GM23248 (cell line): ENCODE measurements at regions not wholly inside any gene's neighbourhood (a gene's known extent, or its start where the extent isn't known, plus 50 kb on each side); places are given as distances from the start of the nearest gene placed in this dataset.

Experiments used
- DNase-seq: peaks from one replicate; pipeline ENCODE4 v3.0.0-alpha.2; 2015
- H2AFZ ChIP-seq: fragments of 200-600 bp; sonication (generic); 2 replicates; pipeline ENCODE4 v1.6.1; 2016; ENCODE audit warnings: antibody characterized with exemption
- H3F3A ChIP-seq: fragments of 200-600 bp; sonication (generic); 2 replicates; pipeline ENCODE4 v1.6.1; 2016; ENCODE audit warnings: mild to moderate bottlenecking, antibody characterized with exemption, mixed run types; ENCODE audit not compliant: insufficient read depth
- H3K27ac ChIP-seq: fragments of 200-600 bp; sonication (generic); 2 replicates; pipeline ENCODE4 v1.5.1; 2016; ENCODE audit warnings: mild to moderate bottlenecking
- H3K27me3 ChIP-seq: fragments of 200-600 bp; sonication (generic); replicated peaks from 2 replicates; pipeline ENCODE4 v1.6.1; 2016; ENCODE audit warnings: mild to moderate bottlenecking; ENCODE audit not compliant: insufficient read depth
- H3K36me3 ChIP-seq: fragments of 200-600 bp; sonication (generic); 2 replicates; pipeline ENCODE4 v1.6.1; 2016; ENCODE audit warnings: low read depth, mild to moderate bottlenecking
- H3K4me1 ChIP-seq: fragments of 200-600 bp; sonication (generic); 2 replicates; pipeline ENCODE4 v1.6.1; 2016; ENCODE audit warnings: mild to moderate bottlenecking; ENCODE audit not compliant: insufficient read depth
- H3K4me2 ChIP-seq: fragments of 200-600 bp; sonication (generic); one replicate; pipeline ENCODE4 v1.6.1; 2016; ENCODE audit warnings: mild to moderate bottlenecking; ENCODE audit not compliant: unreplicated experiment
- H3K4me3 ChIP-seq: fragments of 200-600 bp; sonication (generic); 2 replicates; pipeline ENCODE4 v1.5.1; 2016; ENCODE audit warnings: mild to moderate bottlenecking
- H3K79me2 ChIP-seq: fragments of 200-600 bp; sonication (generic); 2 replicates; pipeline ENCODE4 v1.6.1; 2016; ENCODE audit warnings: mild to moderate bottlenecking; ENCODE audit not compliant: insufficient read depth
- H3K9ac ChIP-seq: fragments of 200-600 bp; sonication (generic); 2 replicates; pipeline ENCODE4 v1.6.1; 2016; ENCODE audit warnings: mild to moderate bottlenecking
- H3K9me2 ChIP-seq: fragments of 200-600 bp; sonication (generic); 2 replicates; pipeline ENCODE4 v1.6.1; 2016; ENCODE audit warnings: mixed run types, mild to moderate bottlenecking, moderate library complexity; ENCODE audit not compliant: insufficient read depth
- H3K9me3 ChIP-seq: fragments of 200-600 bp; sonication (generic); one replicate; pipeline ENCODE4 v1.6.1; 2017; ENCODE audit warnings: low read depth
- H4K20me1 ChIP-seq: fragments of 200-600 bp; sonication (generic); 2 replicates; pipeline ENCODE4 v1.6.0; 2016; ENCODE audit not compliant: insufficient read depth
- EZH2 ChIP-seq: fragments of 200-600 bp; sonication (generic); IDR thresholded peaks from 2 replicates; pipeline ENCODE4 v1.6.1; 2018; ENCODE audit warnings: antibody characterized with exemption, mild to moderate bottlenecking; ENCODE audit not compliant: insufficient read depth, poor library complexity, severe bottlenecking
- EZH2phosphoT487 ChIP-seq: fragments of 200-600 bp; sonication (generic); IDR thresholded peaks from 2 replicates; pipeline ENCODE4 v1.6.1; 2018; ENCODE audit warnings: antibody characterized with exemption, moderate library complexity, mild to moderate bottlenecking, low read depth; ENCODE audit not compliant: insufficient read depth
- WGBS, 2 experiments: methylation state at CpG; one replicate each; pipeline ENCODE4 v1.1.6; 2015 to 2017; ENCODE audit warnings: low lambda C conversion rate in 2 of 2, low coverage in 1 of 2; ENCODE audit errors: missing lambda C conversion rate in 2 of 2; 5-methylcytosine and 5-hydroxymethylcytosine counted together
- in situ Hi-C: fragments of 300-500 bp; cut with MboI; formaldehyde crosslinking; loops from 2 replicates; pipeline ENCODE4 v1.15.0; 2020

DNA sequence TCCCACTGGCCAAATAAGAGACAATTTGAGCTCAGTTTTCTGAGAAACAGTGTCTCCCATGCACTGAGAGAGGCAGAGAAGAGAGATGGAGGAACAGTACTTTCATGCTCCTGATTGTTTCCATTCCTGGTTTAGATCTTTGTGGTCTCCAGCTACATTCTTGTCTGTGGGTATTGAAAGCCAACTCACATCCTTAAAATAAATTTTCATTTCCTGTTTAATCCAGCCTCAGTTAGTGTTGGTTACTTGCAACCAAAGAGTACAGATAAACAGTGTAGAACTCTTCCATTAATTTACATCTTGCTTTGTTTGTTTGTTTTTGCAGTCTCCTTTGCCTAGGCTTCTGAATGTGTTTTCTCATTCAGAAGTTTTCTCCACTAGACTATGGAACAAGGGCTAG, 123.7 kb upstream of the CLSTN2 start:
- no peaks in the 10 kb centered on the region for H3K4me1 ChIP-seq
- H2AFZ ChIP-seq = no peak overlapping the region
- TF ChIP-seq EZH2phosphoT487 (no peak), EZH2 (no peak)
- H3K9me3 ChIP-seq = no peaks in the 10 kb centered on the region
- in situ Hi-C loops = no loop called here
- no peaks in the 10 kb centered on the region for H3K9me2 ChIP-seq
- no peaks in the 10 kb centered on the region for H3F3A ChIP-seq
- no peak overlapping the region for H3K27ac ChIP-seq
- no peaks in the 10 kb centered on the region for H3K79me2 ChIP-seq
- H3K4me2 ChIP-seq = no peak overlapping the region
- no peak overlapping the region for H3K4me3 ChIP-seq
- H3K36me3 ChIP-seq = no peaks in the 10 kb centered on the region
- H3K27me3 ChIP-seq = no peaks in the 10 kb centered on the region
- H3K9ac ChIP-seq = no peak overlapping the region
- no peaks in the 10 kb centered on the region for H4K20me1 ChIP-seq
- no peak for DNase-seq

GRCh38 chr3:139808201-139808600, 126.8 kb upstream of the CLSTN2 start:
- no peak for TF ChIP-seq EZH2
- no peak for TF ChIP-seq EZH2phosphoT487
- no peaks in the 10 kb centered on the region for H3K79me2 ChIP-seq
- in situ Hi-C loops = no loop called here
- 38 to 48% methylated on average over 5 of the region's 5 CpGs for WGBS, 2 experiments
- no peak overlapping the region for H2AFZ ChIP-seq
- no peak overlapping the region for H3K4me2 ChIP-seq
- no peaks in the 10 kb centered on the region for H4K20me1 ChIP-seq
- H3F3A ChIP-seq = no peaks in the 10 kb centered on the region
- H3K9me3 ChIP-seq = no peaks in the 10 kb centered on the region
- no peaks in the 10 kb centered on the region for H3K9me2 ChIP-seq
- H3K36me3 ChIP-seq = no peaks in the 10 kb centered on the region
- H3K4me3 ChIP-seq = no peak overlapping the region
- H3K4me1 ChIP-seq = no peaks in the 10 kb centered on the region
- no peak overlapping the region for H3K9ac ChIP-seq
- no peak for DNase-seq
- H3K27me3 ChIP-seq = no peaks in the 10 kb centered on the region
- no peak overlapping the region for H3K27ac ChIP-seq

DNA sequence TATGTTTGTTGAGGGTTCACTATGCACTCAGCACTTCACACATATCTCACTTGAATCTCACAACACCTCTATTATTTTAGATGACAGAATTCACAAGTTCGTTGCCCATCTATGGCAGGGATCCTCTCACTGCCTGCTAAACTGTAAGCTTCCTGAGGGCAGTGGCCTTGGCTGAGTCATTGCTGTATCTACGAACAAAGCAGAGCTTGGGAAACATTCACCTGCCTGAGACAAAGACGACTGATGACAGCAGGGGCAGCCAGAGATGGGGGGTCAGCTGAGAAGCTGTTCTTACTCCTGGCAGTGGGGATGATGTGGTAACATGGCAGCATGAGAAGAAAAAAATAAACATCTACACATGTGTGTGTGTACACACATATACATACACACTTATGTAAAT, 125.5 kb upstream of the NMNAT3 start:
- no peaks in the 10 kb centered on the region for H3K4me1 ChIP-seq
- no peak overlapping the region for H3K9ac ChIP-seq
- H3K4me3 ChIP-seq = no peak overlapping the region
- H3F3A ChIP-seq = no peaks in the 10 kb centered on the region
- H4K20me1 ChIP-seq = no peaks in the 10 kb centered on the region
- 24 to 26% methylated on average over 3 of the region's 3 CpGs for WGBS, 2 experiments
- H3K27me3 ChIP-seq = no peaks in the 10 kb centered on the region
- H2AFZ ChIP-seq = no peak overlapping the region
- H3K79me2 ChIP-seq = no peaks in the 10 kb centered on the region
- no peak overlapping the region for H3K4me2 ChIP-seq
- no peaks in the 10 kb centered on the region for H3K9me2 ChIP-seq
- in situ Hi-C loops = no loop called here
- no peak for DNase-seq
- no peaks in the 10 kb centered on the region for H3K9me3 ChIP-seq
- no peaks in the 10 kb centered on the region for H3K36me3 ChIP-seq
- TF ChIP-seq EZH2phosphoT487 (no peak), EZH2 (no peak)
- no peak overlapping the region for H3K27ac ChIP-seq

DNA sequence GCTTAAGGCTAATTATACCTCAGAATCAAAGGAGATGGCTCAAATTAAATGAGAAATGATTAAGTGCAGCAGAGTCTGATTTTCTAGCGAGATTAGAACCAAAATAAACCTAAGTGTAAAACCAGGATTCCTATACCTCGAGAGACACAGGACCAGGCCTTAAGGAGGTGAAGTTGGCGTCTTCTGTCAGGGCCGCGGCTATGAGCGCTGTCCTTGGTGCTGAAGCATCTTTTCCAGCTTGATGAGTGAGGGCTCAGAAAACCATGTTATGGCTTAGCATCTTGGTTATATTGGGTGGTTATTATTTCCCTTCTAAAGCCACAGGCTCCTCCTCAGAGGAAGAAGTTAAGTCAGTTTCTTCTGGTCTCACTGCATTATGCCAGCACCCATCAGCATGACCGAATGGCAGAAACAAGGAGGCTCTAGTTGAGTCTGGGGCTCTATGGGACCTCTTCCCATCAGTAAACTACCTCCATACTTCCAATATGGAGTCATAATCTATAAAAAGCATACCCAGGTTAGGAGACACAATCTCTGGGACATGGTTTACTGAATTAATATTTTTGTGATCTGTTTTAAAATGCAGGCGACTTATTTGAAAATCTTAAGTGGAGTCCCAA, 120.1 kb upstream of the NMNAT3 start:
- Histone ChIP-seq H3K9me2 (no peaks in the 10 kb centered on the region), H3K4me1 (no peaks in the 10 kb centered on the region), H4K20me1 (no peaks in the 10 kb centered on the region), H3K27me3 (no peaks in the 10 kb centered on the region), H3K4me3 (no peak overlapping the region), H3K9ac (no peak overlapping the region), H3K79me2 (no peaks in the 10 kb centered on the region), H3K27ac (no peak overlapping the region), H3K36me3 (no peaks in the 10 kb centered on the region), H3F3A (no peaks in the 10 kb centered on the region), H2AFZ (no peak overlapping the region), H3K9me3 (no peaks in the 10 kb centered on the region), H3K4me2 (no peak overlapping the region)
- no peak for TF ChIP-seq EZH2
- TF ChIP-seq EZH2phosphoT487 = no peak
- DNase-seq = peak; percentile 29
- in situ Hi-C loops = no loop called here
- WGBS, 2 experiments = 30 to 35% methylated on average over 8 of the region's 8 CpGs
